ENCODE measurements at regions not wholly inside any gene's neighbourhood (a gene's known extent, or its start where the extent isn't known, plus 50 kb on each side); places are given as distances from the start of the nearest gene placed in this dataset.

DNA sequence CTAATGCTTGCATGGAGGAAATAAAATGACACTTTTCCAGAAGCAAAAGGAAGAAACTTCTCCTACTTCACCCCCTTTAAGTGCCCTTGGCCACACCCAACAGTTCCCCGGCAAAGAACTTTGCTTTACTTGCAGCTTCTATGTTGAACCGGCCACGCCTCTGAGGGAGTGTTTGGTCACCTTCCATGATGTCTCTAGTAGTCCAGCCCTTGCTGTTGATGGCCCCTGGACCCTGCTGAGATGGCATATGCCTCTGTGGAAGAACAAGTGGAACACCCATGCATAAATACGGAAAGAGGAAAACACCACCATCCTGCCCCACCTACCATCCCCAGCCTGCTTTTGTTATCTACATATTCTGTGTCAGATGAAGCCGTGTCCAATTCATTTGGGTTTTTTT, 218.3 kb upstream of the POU3F3 start:
- Histone ChIP-seq H3K27ac (no peak overlapping the region), H3K27me3 (no peaks in the 10 kb centered on the region), H3K4me1 (replicated peaks in 1 of 2) (no peaks in the 10 kb centered on the region), H3K9me3 (replicated peaks in 1 of 3) (no peaks in the 10 kb centered on the region), H3K4me3 (no peak overlapping the region), H3K36me3 (replicated peaks in 1 of 2) (no peaks in the 10 kb centered on the region)
- intact Hi-C loops (cut with DNase I): no loop called here
- WGBS, 4 donors: 84 to 95% (median 88%) methylated on average over 5 of the region's 5 CpGs
- TF ChIP-seq, protein P1, sequence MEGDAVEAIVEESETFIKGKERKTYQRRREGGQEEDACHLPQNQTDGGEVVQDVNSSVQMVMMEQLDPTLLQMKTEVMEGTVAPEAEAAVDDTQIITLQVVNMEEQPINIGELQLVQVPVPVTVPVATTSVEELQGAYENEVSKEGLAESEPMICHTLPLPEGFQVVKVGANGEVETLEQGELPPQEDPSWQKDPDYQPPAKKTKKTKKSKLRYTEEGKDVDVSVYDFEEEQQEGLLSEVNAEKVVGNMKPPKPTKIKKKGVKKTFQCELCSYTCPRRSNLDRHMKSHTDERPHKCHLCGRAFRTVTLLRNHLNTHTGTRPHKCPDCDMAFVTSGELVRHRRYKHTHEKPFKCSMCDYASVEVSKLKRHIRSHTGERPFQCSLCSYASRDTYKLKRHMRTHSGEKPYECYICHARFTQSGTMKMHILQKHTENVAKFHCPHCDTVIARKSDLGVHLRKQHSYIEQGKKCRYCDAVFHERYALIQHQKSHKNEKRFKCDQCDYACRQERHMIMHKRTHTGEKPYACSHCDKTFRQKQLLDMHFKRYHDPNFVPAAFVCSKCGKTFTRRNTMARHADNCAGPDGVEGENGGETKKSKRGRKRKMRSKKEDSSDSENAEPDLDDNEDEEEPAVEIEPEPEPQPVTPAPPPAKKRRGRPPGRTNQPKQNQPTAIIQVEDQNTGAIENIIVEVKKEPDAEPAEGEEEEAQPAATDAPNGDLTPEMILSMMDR (IDR thresholded peaks at IDR 0.05): no peak
- no peak for TF ChIP-seq POLR2A (IDR thresholded peaks at IDR 0.05)
- no peak for DNase-seq

DNA sequence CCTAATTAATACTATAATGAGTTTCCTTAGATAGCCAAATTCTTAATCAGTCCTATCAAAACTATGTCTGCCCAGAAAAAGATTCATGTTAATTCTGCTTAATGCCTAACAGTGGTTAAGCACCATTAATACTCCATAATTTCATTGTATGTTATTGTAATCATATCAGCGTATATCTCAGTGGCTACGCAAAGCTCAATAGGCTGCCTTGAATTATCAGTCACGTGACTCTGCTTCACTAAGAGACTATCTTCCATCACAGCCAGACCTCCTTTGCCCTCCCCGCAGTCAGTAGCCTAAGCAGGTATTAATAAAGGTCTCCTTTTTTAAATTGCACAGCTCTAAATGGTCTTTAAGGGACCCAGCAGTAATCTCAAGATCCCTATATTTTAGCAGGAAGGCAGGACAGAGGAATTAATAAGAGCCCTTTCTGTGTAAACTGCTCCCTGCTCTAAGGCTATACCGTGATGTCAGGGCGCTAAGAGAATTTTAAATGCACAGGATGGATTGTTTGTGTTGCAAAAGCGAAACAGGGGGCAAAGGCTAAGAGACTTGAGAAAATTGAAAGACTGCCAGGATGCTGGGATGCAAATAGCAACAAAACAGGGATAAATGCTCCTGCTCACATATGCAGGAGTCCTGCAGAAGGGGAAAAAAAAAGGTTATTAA, 215.6 kb upstream of the POU3F3 start:
- H3K36me3 ChIP-seq (replicated peaks in 1 of 2): no peaks in the 10 kb centered on the region
- WGBS, 4 donors: 37 to 58% (median 50%) methylated on average over 7 of the region's 7 CpGs
- TF ChIP-seq, protein P1 (IDR thresholded peaks at IDR 0.05): no peak
- TF ChIP-seq POLR2A (IDR thresholded peaks at IDR 0.05): no peak
- DNase-seq: no peak
- H3K9me3 ChIP-seq (replicated peaks in 1 of 3): no peaks in the 10 kb centered on the region
- no peak overlapping the region for H3K27ac ChIP-seq
- H3K4me3 ChIP-seq: no peak overlapping the region
- no peaks in the 10 kb centered on the region for H3K4me1 ChIP-seq (replicated peaks in 1 of 2)
- intact Hi-C loops (cut with DNase I): no loop called here
- H3K27me3 ChIP-seq: no peaks in the 10 kb centered on the region

DNA sequence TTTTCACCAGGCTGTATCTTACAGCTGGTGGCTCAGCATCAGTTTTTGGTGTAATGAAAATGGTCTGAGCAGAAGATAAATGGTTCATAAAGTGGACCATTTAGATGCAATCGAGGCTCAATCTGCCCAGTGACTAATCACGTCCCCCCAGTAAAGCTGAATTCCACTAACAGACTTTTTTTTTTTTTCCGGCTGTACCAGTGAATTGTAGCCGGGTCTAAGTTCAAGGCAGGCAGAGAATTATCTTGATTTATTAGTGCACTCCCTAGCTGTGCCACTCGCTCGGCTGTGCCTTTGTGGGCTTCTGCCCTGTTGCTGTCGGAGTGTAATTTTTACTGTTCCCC, 215.1 kb upstream of the POU3F3 start:
- TF ChIP-seq, protein P1 (IDR thresholded peaks at IDR 0.05): no peak
- no peak for TF ChIP-seq POLR2A (IDR thresholded peaks at IDR 0.05)
- H3K4me1 ChIP-seq (replicated peaks in 1 of 2): no peaks in the 10 kb centered on the region
- no peaks in the 10 kb centered on the region for H3K9me3 ChIP-seq (replicated peaks in 1 of 3)
- no peaks in the 10 kb centered on the region for H3K36me3 ChIP-seq (replicated peaks in 1 of 2)
- intact Hi-C loops (cut with DNase I): no loop called here
- 20 to 26% (median 22%) methylated on average over 7 of the region's 7 CpGs for WGBS, 4 donors
- DNase-seq: no peak
- H3K4me3 ChIP-seq: no peak overlapping the region
- no peaks in the 10 kb centered on the region for H3K27me3 ChIP-seq
- H3K27ac ChIP-seq: no peak overlapping the region

DNA sequence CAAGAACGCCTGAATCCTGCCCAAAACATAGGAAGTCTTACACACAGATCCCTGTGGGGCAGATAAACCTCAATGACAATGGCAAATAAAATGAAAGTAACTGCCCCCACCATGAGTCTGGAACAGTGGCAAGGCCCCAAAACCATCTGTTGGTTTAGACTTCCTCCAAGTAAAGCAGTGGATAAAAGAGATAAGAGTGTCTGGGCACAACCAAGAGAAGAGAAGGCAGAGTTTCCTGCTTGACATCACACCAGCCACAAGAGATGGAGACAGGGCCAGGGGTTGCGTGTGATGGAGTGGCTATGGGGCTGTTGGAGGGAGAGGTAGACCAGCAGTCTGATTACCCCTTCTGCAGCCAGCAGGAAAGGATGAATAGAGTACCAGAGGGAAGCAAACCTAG, 212.1 kb upstream of the POU3F3 start:
- TF ChIP-seq, protein P1 (IDR thresholded peaks at IDR 0.05): no peak
- no peak for TF ChIP-seq POLR2A (IDR thresholded peaks at IDR 0.05)
- Histone ChIP-seq H3K36me3 (replicated peaks in 1 of 2) (no peaks in the 10 kb centered on the region), H3K4me3 (no peak overlapping the region), H3K27me3 (no peaks in the 10 kb centered on the region), H3K4me1 (replicated peaks in 1 of 2) (no peaks in the 10 kb centered on the region), H3K9me3 (replicated peaks in 1 of 3) (no peaks in the 10 kb centered on the region), H3K27ac (no peak overlapping the region)
- no peak for DNase-seq
- intact Hi-C loops (cut with DNase I): no loop called here
- 53 to 67% (median 57%) methylated on average over 2 of the region's 2 CpGs for WGBS, 4 donors
